Activated naive CD8-positive, alpha-beta T cell treated with anti-CD3 and anti-CD28 coated beads, Interleukin-2, amount 50 U/mL, for 24 hours (primary cell): ENCODE measurements at regions not wholly inside any gene's neighbourhood (a gene's known extent, or its start where the extent isn't known, plus 50 kb on each side); places are given as distances from the start of the nearest gene placed in this dataset.

Source experiments
- ATAC-seq: fragments of 150-1000 bp; cut with Tn5 transposase; one replicate; pipeline ENCODE4 v1.10.0; 2021
- DNase-seq: peaks from one replicate; pipeline ENCODE4 v3.0.0; 2021
- H3K27ac Mint-ChIP-seq: one replicate; pipeline ENCODE4 v1.8.0; 2021; ENCODE audit warnings: mild to moderate bottlenecking, mixed read lengths
- H3K27me3 Mint-ChIP-seq: one replicate; pipeline ENCODE4 v1.8.0; 2021; ENCODE audit warnings: mixed read lengths
- H3K36me3 Mint-ChIP-seq: one replicate; pipeline ENCODE4 v1.8.0; 2021; ENCODE audit warnings: low read depth, mixed read lengths
- H3K4me1 Mint-ChIP-seq: one replicate; pipeline ENCODE4 v1.8.0; 2021; ENCODE audit warnings: mixed read lengths
- H3K4me3 Mint-ChIP-seq: one replicate; pipeline ENCODE4 v1.8.0; 2021; ENCODE audit warnings: mild to moderate bottlenecking, moderate library complexity, mixed read lengths
- H3K9me3 Mint-ChIP-seq: one replicate; pipeline ENCODE4 v1.8.0; 2021; ENCODE audit warnings: mixed read lengths

GRCh38 chr7:93778384-93778783 is 112.2 kb downstream of the TFPI2 start:
- ATAC-seq (no peak), DNase-seq (no peak)
- H3K4me3 Mint-ChIP-seq: no peak overlapping the region
- H3K9me3 Mint-ChIP-seq: no peaks in the 10 kb centered on the region
- no peaks in the 10 kb centered on the region for H3K36me3 Mint-ChIP-seq
- no peaks in the 10 kb centered on the region for H3K27me3 Mint-ChIP-seq
- H3K27ac Mint-ChIP-seq: no peak overlapping the region
- no peaks in the 10 kb centered on the region for H3K4me1 Mint-ChIP-seq

GRCh38 chr7:93773446-93773845 is 117.1 kb downstream of the TFPI2 start:
- H3K4me3 Mint-ChIP-seq: no peak overlapping the region
- H3K9me3 Mint-ChIP-seq: no peaks in the 10 kb centered on the region
- no peaks in the 10 kb centered on the region for H3K36me3 Mint-ChIP-seq
- no peak for ATAC-seq
- H3K4me1 Mint-ChIP-seq: no peaks in the 10 kb centered on the region
- H3K27me3 Mint-ChIP-seq: peaks cover 3% of the 10 kb centered on the region
- no peak overlapping the region for H3K27ac Mint-ChIP-seq
- DNase-seq: no peak

GRCh38 chr7:93765475-93765874 is 125.1 kb downstream of the TFPI2 start:
- peaks cover 3% of the 10 kb centered on the region for H3K27me3 Mint-ChIP-seq
- H3K36me3 Mint-ChIP-seq: no peaks in the 10 kb centered on the region
- no peak for ATAC-seq

GRCh38 chr7:93758631-93759030 is 131.9 kb downstream of the TFPI2 start:
- no peaks in the 10 kb centered on the region for H3K27me3 Mint-ChIP-seq
- no peaks in the 10 kb centered on the region for H3K4me1 Mint-ChIP-seq
- H3K4me3 Mint-ChIP-seq: no peak overlapping the region
- no peaks in the 10 kb centered on the region for H3K9me3 Mint-ChIP-seq
- H3K36me3 Mint-ChIP-seq: no peaks in the 10 kb centered on the region
- DNase-seq: no peak
- H3K27ac Mint-ChIP-seq: no peak overlapping the region
- ATAC-seq: no peak

More at GRCh38 chr7:93765475-93765874, 125.1 kb downstream of the TFPI2 start:
- Mint-ChIP-seq H3K9me3 (no peaks in the 10 kb centered on the region), H3K4me1 (no peaks in the 10 kb centered on the region), H3K27ac (no peak overlapping the region), H3K4me3 (no peak overlapping the region)
- no peak for DNase-seq

GRCh38 chr7:93757426-93757825 is 133.1 kb downstream of the TFPI2 start:
- Mint-ChIP-seq H3K36me3 (no peaks in the 10 kb centered on the region), H3K4me1 (no peaks in the 10 kb centered on the region), H3K27ac (no peak overlapping the region), H3K27me3 (no peaks in the 10 kb centered on the region), H3K4me3 (no peak overlapping the region), H3K9me3 (no peaks in the 10 kb centered on the region)
- DNase-seq (no peak), ATAC-seq (no peak)

- no peak overlapping the region for H3K4me3 Mint-ChIP-seq
- no peaks in the 10 kb centered on the region for H3K4me1 Mint-ChIP-seq
- ATAC-seq (no peak), DNase-seq (no peak)
- H3K27ac Mint-ChIP-seq: no peak overlapping the region
- no peaks in the 10 kb centered on the region for H3K9me3 Mint-ChIP-seq
- H3K36me3 Mint-ChIP-seq: no peaks in the 10 kb centered on the region
- no peaks in the 10 kb centered on the region for H3K27me3 Mint-ChIP-seq
Measured at GRCh38 chr7:93756890-93757289, 133.7 kb downstream of the TFPI2 start.

- Mint-ChIP-seq H3K27ac (no peak overlapping the region), H3K4me1 (no peaks in the 10 kb centered on the region), H3K4me3 (no peak overlapping the region), H3K36me3 (no peaks in the 10 kb centered on the region), H3K27me3 (no peaks in the 10 kb centered on the region), H3K9me3 (no peaks in the 10 kb centered on the region)
- DNase-seq: no peak
- no peak for ATAC-seq
Measured at GRCh38 chr7:93751421-93751820, 139.1 kb downstream of the TFPI2 start.

- Mint-ChIP-seq H3K4me3 (no peak overlapping the region), H3K27me3 (no peaks in the 10 kb centered on the region), H3K36me3 (no peaks in the 10 kb centered on the region), H3K4me1 (no peaks in the 10 kb centered on the region), H3K27ac (no peak overlapping the region), H3K9me3 (no peaks in the 10 kb centered on the region)
- ATAC-seq (no peak), DNase-seq (no peak)
Measured at GRCh38 chr7:93750986-93751385, 139.6 kb downstream of the TFPI2 start.

GRCh38 chr7:93747019-93747418 is 143.5 kb downstream of the TFPI2 start:
- no peak overlapping the region for H3K4me3 Mint-ChIP-seq
- no peaks in the 10 kb centered on the region for H3K36me3 Mint-ChIP-seq
- no peaks in the 10 kb centered on the region for H3K9me3 Mint-ChIP-seq
- no peak overlapping the region for H3K27ac Mint-ChIP-seq
- H3K4me1 Mint-ChIP-seq: no peaks in the 10 kb centered on the region
- H3K27me3 Mint-ChIP-seq: no peaks in the 10 kb centered on the region
- ATAC-seq (no peak), DNase-seq (no peak)

GRCh38 chr7:93739424-93739823 is 151.1 kb downstream of the TFPI2 start:
- Mint-ChIP-seq H3K4me1 (no peaks in the 10 kb centered on the region), H3K4me3 (no peak overlapping the region), H3K36me3 (no peaks in the 10 kb centered on the region), H3K27ac (no peak overlapping the region), H3K9me3 (no peaks in the 10 kb centered on the region), H3K27me3 (no peaks in the 10 kb centered on the region)
- ATAC-seq: no peak
- DNase-seq: no peak

- Mint-ChIP-seq H3K9me3 (no peaks in the 10 kb centered on the region), H3K27ac (no peak overlapping the region), H3K4me3 (no peak overlapping the region), H3K27me3 (no peaks in the 10 kb centered on the region), H3K4me1 (no peaks in the 10 kb centered on the region), H3K36me3 (no peaks in the 10 kb centered on the region)
- DNase-seq: no peak
- ATAC-seq: no peak
Measured at GRCh38 chr7:93737953-93738352, 152.6 kb downstream of the TFPI2 start.

GRCh38 chr7:93736668-93737369 is 153.7 kb downstream of the TFPI2 start:
- Mint-ChIP-seq H3K27ac (no peak overlapping the region), H3K36me3 (no peaks in the 10 kb centered on the region), H3K27me3 (no peaks in the 10 kb centered on the region), H3K9me3 (no peaks in the 10 kb centered on the region), H3K4me3 (no peak overlapping the region), H3K4me1 (no peaks in the 10 kb centered on the region)
- ATAC-seq (no peak), DNase-seq (no peak)

- Mint-ChIP-seq H3K4me3 (no peak overlapping the region), H3K27ac (no peak overlapping the region), H3K9me3 (no peaks in the 10 kb centered on the region), H3K4me1 (no peaks in the 10 kb centered on the region), H3K36me3 (no peaks in the 10 kb centered on the region), H3K27me3 (no peaks in the 10 kb centered on the region)
- ATAC-seq: no peak
- DNase-seq: no peak
Measured at GRCh38 chr7:93728292-93728691, 153.8 kb upstream of the CALCR start.

GRCh38 chr7:93725954-93726353 is 151.4 kb upstream of the CALCR start:
- Mint-ChIP-seq H3K9me3 (no peaks in the 10 kb centered on the region), H3K4me3 (no peak overlapping the region), H3K27me3 (no peaks in the 10 kb centered on the region), H3K36me3 (no peaks in the 10 kb centered on the region), H3K4me1 (no peaks in the 10 kb centered on the region), H3K27ac (no peak overlapping the region)
- DNase-seq (no peak), ATAC-seq (no peak)

- no peak overlapping the region for H3K27ac Mint-ChIP-seq
- no peaks in the 10 kb centered on the region for H3K4me1 Mint-ChIP-seq
- H3K36me3 Mint-ChIP-seq: no peaks in the 10 kb centered on the region
- ATAC-seq (no peak), DNase-seq (no peak)
- H3K27me3 Mint-ChIP-seq: no peaks in the 10 kb centered on the region
- no peaks in the 10 kb centered on the region for H3K9me3 Mint-ChIP-seq
- H3K4me3 Mint-ChIP-seq: no peak overlapping the region
Measured at GRCh38 chr7:93723424-93724124, 149.1 kb upstream of the CALCR start.
